K562 (cell line): ENCODE measurements at regions not wholly inside any gene's neighbourhood (a gene's known extent, or its start where the extent isn't known, plus 50 kb on each side); places are given as distances from the start of the nearest gene placed in this dataset.

ENCODE experiments used
- ATF1 ChIP-seq, 2 experiments: fragments of 450-650 bp in 1 of 2; IDR thresholded peaks; 2 replicates each; pipeline ENCODE4 v1.6.1; 2016; ENCODE audit warnings: missing compliant biosample characterization in 1 of 2, missing genetic modification characterization in 1 of 2
- BCLAF1 ChIP-seq, 2 experiments: fragments of 450-650 bp in 1 of 2; IDR thresholded peaks; 2 replicates each; pipeline ENCODE4 v1.6.1; 2011 to 2017; ENCODE audit warnings: low read depth in 2 of 2, antibody characterized with exemption in 1 of 2, borderline replicate concordance in 1 of 2, low read length in 1 of 2, mild to moderate bottlenecking in 1 of 2, mixed read lengths in 1 of 2; ENCODE audit not compliant: control insufficient read depth in 1 of 2
- BRCA1 ChIP-seq, 2 experiments: fragments of 450-650 bp in 1 of 2; sonication (generic) in 1 of 2; formaldehyde crosslinking in 1 of 2; IDR thresholded peaks; 2 replicates each; pipeline versions ENCODE4 v1.5.0 to v1.6.1; 2017 to 2020; ENCODE audit warnings: mild to moderate bottlenecking in 1 of 2, missing genetic modification reagents in 1 of 2
- FOXK2 ChIP-seq, 2 experiments: fragments of 450-650 bp; IDR thresholded peaks in 1 of 2; conservative IDR thresholded peaks in 1 of 2; 2 replicates each; pipeline ENCODE4 v1.6.1; 2016; ENCODE audit warnings: low read depth in 2 of 2, mild to moderate bottlenecking in 1 of 2
- ID3 ChIP-seq, 2 experiments: fragments of 250-450 bp in 1 of 2; fragments of 450-650 bp in 1 of 2; sonication (Bioruptor Pico) in 1 of 2; IDR thresholded peaks; 2 replicates each; pipeline versions ENCODE4 v1.6.1 to v1.8.0; 2016 to 2021; ENCODE audit warnings: mild to moderate bottlenecking in 2 of 2, moderate library complexity in 2 of 2, missing compliant biosample characterization in 1 of 2, missing genetic modification characterization in 1 of 2
- JUND ChIP-seq, 2 experiments: IDR thresholded peaks; 2 replicates in 1 of 2; 3 replicates in 1 of 2; pipeline ENCODE4 v1.6.1; 2011; ENCODE audit warnings: borderline replicate concordance in 2 of 2, low read depth in 2 of 2, low read length in 2 of 2, improper control_type of control experiment in 1 of 2, missing biosample characterization in 1 of 2, missing genetic modification characterization in 1 of 2, missing genetic modification reagents in 1 of 2
- NCOA6 ChIP-seq: fragments of 450-650 bp; IDR thresholded peaks from 2 replicates; pipeline ENCODE4 v1.6.1; 2017; ENCODE audit warnings: mild to moderate bottlenecking
- PPARD ChIP-seq: fragments of 250-450 bp; sonication (Bioruptor Pico); IDR thresholded peaks from 2 replicates; pipeline ENCODE4 v1.8.0; 2022; ENCODE audit warnings: inconsistent platforms, mild to moderate bottlenecking, moderate library complexity
- ZKSCAN1 ChIP-seq: fragments of 150-350 bp; IDR thresholded peaks from 2 replicates; pipeline ENCODE4 v1.6.1; 2016; ENCODE audit warnings: low read depth, low read length
- ZNF184 ChIP-seq: sonication (generic); formaldehyde crosslinking; IDR thresholded peaks from 2 replicates; pipeline ENCODE4 v1.5.0; 2020; ENCODE audit warnings: missing genetic modification reagents
- ZNF280A ChIP-seq: fragments of 450-650 bp; IDR thresholded peaks from 2 replicates; pipeline ENCODE4 v1.6.1; 2018; ENCODE audit warnings: mild to moderate bottlenecking, low read depth; ENCODE audit not compliant: partially characterized antibody
- TF ChIP-seq, protein P1 (sequence below): fragments of 200-400 bp; formaldehyde crosslinking; IDR thresholded peaks from 2 replicates; pipeline ENCODE4 v1.6.1; 2017; ENCODE audit warnings: mild to moderate bottlenecking, low read depth, low read length, moderate library complexity
- TF ChIP-seq, protein P2 (sequence below), 2 experiments: fragments of 450-650 bp; conservative IDR thresholded peaks; 2 replicates each; pipeline ENCODE4 v1.6.1; 2017; ENCODE audit warnings: mild to moderate bottlenecking in 2 of 2, moderate library complexity in 2 of 2

GRCh38 chr2:64831134-64831976, 157.8 kb upstream of the SLC1A4 start (continued):
- TF ChIP-seq ZNF184 (CRISPR knock-in tag) (no peak), JUND (IDR thresholded peaks at IDR 0.05; ENCODE audit: borderline replicate concordance, low read depth, low read length) (peak; percentile 99), JUND (tag; IDR thresholded peaks at IDR 0.05; ENCODE audit: borderline replicate concordance, low read depth, low read length) (peak; percentile 99), NCOA6 (no peak), ZKSCAN1 (0 out of 2 replicates have a peak, but pooled peaks have one; percentile 22), FOXK2 (conservative IDR thresholded peaks at IDR 0.05 in 1 of 2, IDR thresholded peaks at IDR 0.05 in 1 of 2; ENCODE audit: low read depth in 2 of 2) (0 out of 4 replicates have a peak, but pooled peaks of 1 of the 2 experiments have one; percentile 13), BCLAF1 (IDR thresholded peaks at IDR 0.05; ENCODE audit: borderline replicate concordance in 1 of 2, control insufficient read depth in 1 of 2, low read depth in 2 of 2, low read length in 1 of 2) (no peak), ID3 (CRISPR knock-in tag; IDR thresholded peaks at IDR 0.05) (no peak), ID3 (tag; IDR thresholded peaks at IDR 0.05) (peak; percentile 42), ATF1 (CRISPR knock-in tag; IDR thresholded peaks at IDR 0.05) (no peak), ATF1 (tag; IDR thresholded peaks at IDR 0.05) (peak; percentile 60), BRCA1 (IDR thresholded peaks at IDR 0.05) (no peak), BRCA1 (CRISPR knock-in tag; IDR thresholded peaks at IDR 0.05) (no peak), ZNF280A (no peak), PPARD (CRISPR knock-in tag) (no peak)
- TF ChIP-seq, protein P1, sequence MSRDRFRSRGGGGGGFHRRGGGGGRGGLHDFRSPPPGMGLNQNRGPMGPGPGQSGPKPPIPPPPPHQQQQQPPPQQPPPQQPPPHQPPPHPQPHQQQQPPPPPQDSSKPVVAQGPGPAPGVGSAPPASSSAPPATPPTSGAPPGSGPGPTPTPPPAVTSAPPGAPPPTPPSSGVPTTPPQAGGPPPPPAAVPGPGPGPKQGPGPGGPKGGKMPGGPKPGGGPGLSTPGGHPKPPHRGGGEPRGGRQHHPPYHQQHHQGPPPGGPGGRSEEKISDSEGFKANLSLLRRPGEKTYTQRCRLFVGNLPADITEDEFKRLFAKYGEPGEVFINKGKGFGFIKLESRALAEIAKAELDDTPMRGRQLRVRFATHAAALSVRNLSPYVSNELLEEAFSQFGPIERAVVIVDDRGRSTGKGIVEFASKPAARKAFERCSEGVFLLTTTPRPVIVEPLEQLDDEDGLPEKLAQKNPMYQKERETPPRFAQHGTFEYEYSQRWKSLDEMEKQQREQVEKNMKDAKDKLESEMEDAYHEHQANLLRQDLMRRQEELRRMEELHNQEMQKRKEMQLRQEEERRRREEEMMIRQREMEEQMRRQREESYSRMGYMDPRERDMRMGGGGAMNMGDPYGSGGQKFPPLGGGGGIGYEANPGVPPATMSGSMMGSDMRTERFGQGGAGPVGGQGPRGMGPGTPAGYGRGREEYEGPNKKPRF, result no peak
- TF ChIP-seq, protein P2, sequence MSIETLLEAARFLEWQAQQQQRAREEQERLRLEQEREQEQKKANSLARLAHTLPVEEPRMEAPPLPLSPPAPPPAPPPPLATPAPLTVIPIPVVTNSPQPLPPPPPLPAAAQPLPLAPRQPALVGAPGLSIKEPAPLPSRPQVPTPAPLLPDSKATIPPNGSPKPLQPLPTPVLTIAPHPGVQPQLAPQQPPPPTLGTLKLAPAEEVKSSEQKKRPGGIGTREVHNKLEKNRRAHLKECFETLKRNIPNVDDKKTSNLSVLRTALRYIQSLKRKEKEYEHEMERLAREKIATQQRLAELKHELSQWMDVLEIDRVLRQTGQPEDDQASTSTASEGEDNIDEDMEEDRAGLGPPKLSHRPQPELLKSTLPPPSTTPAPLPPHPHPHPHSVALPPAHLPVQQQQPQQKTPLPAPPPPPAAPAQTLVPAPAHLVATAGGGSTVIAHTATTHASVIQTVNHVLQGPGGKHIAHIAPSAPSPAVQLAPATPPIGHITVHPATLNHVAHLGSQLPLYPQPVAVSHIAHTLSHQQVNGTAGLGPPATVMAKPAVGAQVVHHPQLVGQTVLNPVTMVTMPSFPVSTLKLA (conservative IDR thresholded peaks at IDR 0.05), result peak; percentile 85 to 87
